ENCODE measurements at regions not wholly inside any gene's neighbourhood (a gene's known extent, or its start where the extent isn't known, plus 50 kb on each side); places are given as distances from the start of the nearest gene placed in this dataset.
A peak's percentile ranks its signal among the peaks of the same experiment; 100 is the strongest.

GRCh38 chr16:85370543-85370880, 242.6 kb upstream of the GSE1 start:
- Histone ChIP-seq H3K4me3 (no peak overlapping the region), H3K36me3 (replicated peaks; ENCODE audit: insufficient read depth, low read depth) (no peaks in the 10 kb centered on the region), H3K4me2 (no peak overlapping the region), H3K9me2 (replicated peaks; ENCODE audit: insufficient read depth) (no peaks in the 10 kb centered on the region), H2AFZ (no peak overlapping the region), H3K4me1 (ENCODE audit: insufficient read depth) (peaks cover 30% of the 10 kb centered on the region), H4K20me1 (ENCODE audit: insufficient read depth, poor library complexity, severe bottlenecking) (no peaks in the 10 kb centered on the region), H3K9me3 (ENCODE audit: low read depth) (no peaks in the 10 kb centered on the region), H3K27me3 (no peaks in the 10 kb centered on the region), H3K79me2 (peaks cover 3% of the 10 kb centered on the region), H3K27ac (peak overlapping the region; percentile 43)
- no peak for DNase-seq (ENCODE audit: low spot score)
- WGBS (ENCODE audit: low lambda C conversion rate, missing lambda C conversion rate), result 82% methylated on average over 6 of the region's 6 CpGs
- TF ChIP-seq CTCF (IDR thresholded peaks at IDR 0.05; ENCODE audit: poor library complexity) (no peak), EZH2phosphoT487 (IDR thresholded peaks at IDR 0.05; ENCODE audit: low read depth, severe bottlenecking, unreplicated experiment) (no peak), EZH2 (IDR thresholded peaks at IDR 0.05; ENCODE audit: borderline replicate concordance) (no peak)

DNA sequence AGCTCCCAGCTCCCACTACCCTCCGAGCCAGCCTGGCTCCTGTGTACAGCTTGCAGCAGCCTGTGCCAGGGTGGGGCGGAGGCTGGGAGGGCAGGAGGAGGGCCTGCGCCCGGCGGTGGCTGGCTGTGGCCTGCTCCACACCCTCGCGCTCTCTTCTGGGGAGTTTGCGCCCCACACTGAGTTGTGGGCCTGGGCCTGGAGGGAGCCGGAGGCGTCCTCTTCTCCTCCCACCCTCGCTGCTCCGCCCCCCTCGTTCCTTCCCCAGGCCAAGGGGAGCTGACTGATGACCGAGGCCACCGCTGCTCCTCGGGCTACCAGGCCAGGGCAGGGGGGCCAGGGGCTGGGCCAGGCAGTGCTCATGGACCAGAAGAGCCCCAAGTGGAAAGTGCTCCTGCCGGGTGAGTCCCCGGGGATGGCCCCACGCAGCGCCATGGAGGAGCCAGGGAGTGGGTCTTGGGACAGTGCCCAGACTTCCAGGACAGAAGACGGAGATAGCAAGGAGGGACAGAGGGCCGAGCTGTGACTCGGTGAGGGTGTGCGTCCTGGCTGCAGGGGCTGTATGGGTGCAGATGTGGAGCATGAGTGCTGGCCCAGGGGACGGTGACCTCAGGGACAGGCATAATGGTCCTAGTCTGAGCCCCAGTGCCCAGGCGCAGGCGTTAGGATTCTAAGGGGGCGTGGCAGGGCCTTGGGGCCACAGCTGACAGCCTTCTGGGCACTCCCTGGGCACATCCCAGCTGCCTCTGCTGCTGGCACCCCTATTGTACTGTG, 242.1 kb upstream of the GSE1 start:
- 86% methylated on average over 18 of the region's 28 CpGs for WGBS (ENCODE audit: low lambda C conversion rate, missing lambda C conversion rate)
- Histone ChIP-seq H3K4me3 (no peak overlapping the region), H3K36me3 (replicated peaks; ENCODE audit: insufficient read depth, low read depth) (no peaks in the 10 kb centered on the region), H3K4me2 (no peak overlapping the region), H2AFZ (no peak overlapping the region), H4K20me1 (ENCODE audit: insufficient read depth, poor library complexity, severe bottlenecking) (no peaks in the 10 kb centered on the region), H3K27ac (peak overlapping the region; percentile 43), H3K79me2 (peaks cover 3% of the 10 kb centered on the region), H3K9me2 (replicated peaks; ENCODE audit: insufficient read depth) (no peaks in the 10 kb centered on the region), H3K27me3 (no peaks in the 10 kb centered on the region), H3K4me1 (ENCODE audit: insufficient read depth) (peaks cover 24% of the 10 kb centered on the region), H3K9me3 (ENCODE audit: low read depth) (no peaks in the 10 kb centered on the region)
- DNase-seq (ENCODE audit: low spot score), result no peak
- no peak for TF ChIP-seq CTCF (IDR thresholded peaks at IDR 0.05; ENCODE audit: poor library complexity)
- TF ChIP-seq EZH2phosphoT487 (IDR thresholded peaks at IDR 0.05; ENCODE audit: low read depth, severe bottlenecking, unreplicated experiment), result no peak

- Histone ChIP-seq H3K4me3 (no peak overlapping the region), H3K4me1 (ENCODE audit: insufficient read depth) (peaks cover 21% of the 10 kb centered on the region), H2AFZ (no peak overlapping the region), H3K4me2 (no peak overlapping the region), H3K27ac (no peak overlapping the region), H3K79me2 (peaks cover 3% of the 10 kb centered on the region), H3K9me3 (ENCODE audit: low read depth) (no peaks in the 10 kb centered on the region), H3K9me2 (replicated peaks; ENCODE audit: insufficient read depth) (no peaks in the 10 kb centered on the region), H3K27me3 (no peaks in the 10 kb centered on the region), H4K20me1 (ENCODE audit: insufficient read depth, poor library complexity, severe bottlenecking) (no peaks in the 10 kb centered on the region), H3K36me3 (replicated peaks; ENCODE audit: insufficient read depth, low read depth) (no peaks in the 10 kb centered on the region)
- WGBS (ENCODE audit: low lambda C conversion rate, missing lambda C conversion rate), result 96% methylated on average over 10 of the region's 10 CpGs
- no peak for DNase-seq (ENCODE audit: low spot score)
- TF ChIP-seq CTCF (IDR thresholded peaks at IDR 0.05; ENCODE audit: poor library complexity) (no peak), EZH2phosphoT487 (IDR thresholded peaks at IDR 0.05; ENCODE audit: low read depth, severe bottlenecking, unreplicated experiment) (no peak), EZH2 (IDR thresholded peaks at IDR 0.05; ENCODE audit: borderline replicate concordance) (no peak)
Observed at GRCh38 chr16:85371948-85372347, 241.2 kb upstream of the GSE1 start.

Data from hepatocyte (in vitro differentiated cells).